ENCODE measurements at regions not wholly inside any gene's neighbourhood (a gene's known extent, or its start where the extent isn't known, plus 50 kb on each side); places are given as distances from the start of the nearest gene placed in this dataset.

GRCh38 chr1:38303843-38304242 lies 257.2 kb upstream of the POU3F1 start:
- H3K9me1 ChIP-seq (replicated peaks; ENCODE audit: control insufficient read depth, extremely low read depth, insufficient read depth, low read length), result no peaks in the 10 kb centered on the region
- peaks cover 0 to 3% of the 10 kb centered on the region in 2 experiments for H3K27me3 ChIP-seq (ENCODE audit: control insufficient read depth in 2 of 2, insufficient read depth in 2 of 2, low read length in 2 of 2)
- intact Hi-C loops (cut with micrococcal nuclease), result no loop called here
- H3K79me2 ChIP-seq (ENCODE audit: control insufficient read depth, insufficient read depth, low read length), result no peaks in the 10 kb centered on the region
- H2AFZ ChIP-seq (ENCODE audit: low read depth, low read length), result no peak overlapping the region
- dilution Hi-C loops (cut with MboI; ENCODE audit: extremely low pct_ligation_motif_present, low sequenced_read_pairs), result no loop called here
- H3K36me3 ChIP-seq (ENCODE audit: control insufficient read depth in 2 of 2, extremely low read depth in 1 of 2, insufficient read depth in 2 of 2, low read length in 2 of 2), result no peaks in the 10 kb centered on the region
- POLR2A ChIA-PET, result no interaction called here
- H3K4me2 ChIP-seq (ENCODE audit: insufficient read depth, low read length), result no peak overlapping the region
- CTCF ChIA-PET, result no interaction called here
- no peak overlapping the region for H3K9ac ChIP-seq (replicated peaks; ENCODE audit: extremely low read depth, insufficient read depth, low read length)
- H3K27ac ChIP-seq (ENCODE audit: insufficient read depth, low read depth, low read length), result no peak overlapping the region
- no peak for DNase-seq (ENCODE audit: low read depth, low spot score)
- no peaks in the 10 kb centered on the region for H3K9me3 ChIP-seq (replicated peaks; ENCODE audit: control insufficient read depth, insufficient read depth, low read length)
- no peaks in the 10 kb centered on the region for H4K20me1 ChIP-seq (replicated peaks; ENCODE audit: control insufficient read depth, extremely low read depth, insufficient read depth, low read length)
- FAIRE-seq, result no peak
- TF ChIP-seq EZH2 (IDR thresholded peaks at IDR 0.05; ENCODE audit: borderline replicate concordance, low read depth, low read length, severe bottlenecking) (no peak), FOS (IDR thresholded peaks at IDR 0.05; ENCODE audit: borderline replicate concordance, insufficient read depth, low read length) (no peak), POLR2A (IDR thresholded peaks at IDR 0.05; ENCODE audit: low read depth, low read length) (no peak), MYC (IDR thresholded peaks at IDR 0.05; ENCODE audit: low read depth, low read length) (no peak)
- H3K4me3 ChIP-seq (replicated peaks in 1 of 3; ENCODE audit: insufficient read depth in 1 of 3, low read depth in 1 of 3, low read length in 3 of 3), result no peak overlapping the region
- no peaks in the 10 kb centered on the region for H3K4me1 ChIP-seq (ENCODE audit: control insufficient read depth, extremely low read depth, insufficient read depth, low read length)
- no TSS peak for BruUV-seq (replicated peaks)

GRCh38 chr1:38301040-38301439 lies 254.4 kb upstream of the POU3F1 start:
- intact Hi-C loops (cut with micrococcal nuclease) (no loop called here), dilution Hi-C loops (cut with MboI; ENCODE audit: extremely low pct_ligation_motif_present, low sequenced_read_pairs) (no loop called here)
- Histone ChIP-seq H3K36me3 (ENCODE audit: control insufficient read depth in 2 of 2, extremely low read depth in 1 of 2, insufficient read depth in 2 of 2, low read length in 2 of 2) (no peaks in the 10 kb centered on the region), H3K9me3 (replicated peaks; ENCODE audit: control insufficient read depth, insufficient read depth, low read length) (no peaks in the 10 kb centered on the region), H2AFZ (ENCODE audit: low read depth, low read length) (no peak overlapping the region), H3K27me3 (ENCODE audit: control insufficient read depth in 2 of 2, insufficient read depth in 2 of 2, low read length in 2 of 2) (peaks cover 0 to 3% of the 10 kb centered on the region in 2 experiments), H3K27ac (ENCODE audit: insufficient read depth, low read depth, low read length) (no peak overlapping the region), H3K4me1 (ENCODE audit: control insufficient read depth, extremely low read depth, insufficient read depth, low read length) (no peaks in the 10 kb centered on the region), H3K9ac (replicated peaks; ENCODE audit: extremely low read depth, insufficient read depth, low read length) (no peak overlapping the region), H3K9me1 (replicated peaks; ENCODE audit: control insufficient read depth, extremely low read depth, insufficient read depth, low read length) (no peaks in the 10 kb centered on the region), H3K4me2 (ENCODE audit: insufficient read depth, low read length) (no peak overlapping the region), H4K20me1 (replicated peaks; ENCODE audit: control insufficient read depth, extremely low read depth, insufficient read depth, low read length) (no peaks in the 10 kb centered on the region), H3K4me3 (replicated peaks in 1 of 3; ENCODE audit: insufficient read depth in 1 of 3, low read depth in 1 of 3, low read length in 3 of 3) (no peak overlapping the region), H3K79me2 (ENCODE audit: control insufficient read depth, insufficient read depth, low read length) (no peaks in the 10 kb centered on the region)
- FAIRE-seq, result no peak
- DNase-seq (ENCODE audit: low read depth, low spot score), result no peak
- no TSS peak for BruUV-seq (replicated peaks)
- CTCF ChIA-PET, result interaction anchor here (1.1 kb wide), 1 partner anchor 9 kb away, joined by 3 read pairs; no protein-coding TSS in a partner anchor
- POLR2A ChIA-PET, result no interaction called here
- TF ChIP-seq EZH2 (IDR thresholded peaks at IDR 0.05; ENCODE audit: borderline replicate concordance, low read depth, low read length, severe bottlenecking) (no peak), MYC (IDR thresholded peaks at IDR 0.05; ENCODE audit: low read depth, low read length) (no peak), POLR2AphosphoS5 (IDR thresholded peaks at IDR 0.05; ENCODE audit: insufficient read depth, low read depth, low read length) (no peak), GATA2 (IDR thresholded peaks at IDR 0.05; ENCODE audit: insufficient read depth, insufficient read length, low read depth, low read length) (no peak), FOS (IDR thresholded peaks at IDR 0.05; ENCODE audit: borderline replicate concordance, insufficient read depth, low read length) (no peak), POLR2A (IDR thresholded peaks at IDR 0.05; ENCODE audit: low read depth, low read length) (no peak), CTCF (IDR thresholded peaks at IDR 0.05; ENCODE audit: extremely low read depth in 1 of 2, insufficient read depth in 1 of 2, low read depth in 1 of 2, low read length in 2 of 2) (no peak), MAX (IDR thresholded peaks at IDR 0.05; ENCODE audit: insufficient read depth, insufficient read length) (no peak), JUN (IDR thresholded peaks at IDR 0.05; ENCODE audit: borderline replicate concordance, insufficient read depth, insufficient read length, low read depth) (no peak)
